Psoas muscle (tissue), 7 donors: ENCODE measurements at regions not wholly inside any gene's neighbourhood (a gene's known extent, or its start where the extent isn't known, plus 50 kb on each side); places are given as distances from the start of the nearest gene placed in this dataset.

ENCODE experiments used
- ATAC-seq, 4 donors: fragments of 200-7000 bp; cut with Tn5 transposase; one replicate each; pipeline ENCODE4 v1.9.1; 2020; ENCODE audit warnings: moderate library complexity in 3 of 4, mild to moderate bottlenecking in 2 of 4
- DNase-seq, 2 donors: peaks; one replicate each; pipeline ENCODE4 v3.0.0-alpha.2; 2020
- H3K27ac ChIP-seq: fragments of 200-600 bp; one replicate; pipeline ENCODE4 v1.8.0; 2022
- H3K27me3 ChIP-seq, 3 donors: fragments of 200-600 bp in 1 of 3; one replicate each; pipeline versions ENCODE4 v1.6.1 to v1.8.0; 2013 to 2022; ENCODE audit warnings: low read length in 2 of 3, mild to moderate bottlenecking in 2 of 3, moderate library complexity in 1 of 3; ENCODE audit not compliant: insufficient read depth in 3 of 3
- H3K36me3 ChIP-seq, 2 donors: fragments of 200-600 bp in 1 of 2; one replicate each; pipeline versions ENCODE4 v1.6.1 to v1.8.0; 2013 to 2022; ENCODE audit warnings: low read depth in 1 of 2, mild to moderate bottlenecking in 1 of 2, moderate library complexity in 1 of 2; ENCODE audit not compliant: insufficient read depth in 1 of 2
- H3K4me1 ChIP-seq: fragments of 200-600 bp; one replicate; pipeline ENCODE4 v1.8.0; 2022
- H3K4me3 ChIP-seq: fragments of 200-600 bp; one replicate; pipeline ENCODE4 v1.8.0; 2022; ENCODE audit warnings: mild to moderate bottlenecking
- H3K9me3 ChIP-seq: fragments of 200-600 bp; one replicate; pipeline ENCODE4 v1.8.0; 2022
- CTCF ChIP-seq: fragments of 200-600 bp; IDR thresholded peaks from one replicate; pipeline ENCODE4 v1.8.0; 2022; ENCODE audit warnings: antibody characterized with exemption
- WGBS, 3 donors: extraction: QIAGEN DNeasy Blood & Tissue Kit; methylation state at CpG; one replicate each; pipeline versions ENCODE4 v1.1.6 to v1.1.7; 2013; 5-methylcytosine and 5-hydroxymethylcytosine counted together
- intact Hi-C, 2 donors: fragments of 100-400 bp; cut with DNase I; formaldehyde crosslinking; loops; one replicate each; pipeline versions ENCODE4 v1.11.0 to v1.14.2; 2022
- donor health status: healthy with polysubstance abuse.
- donor health status: DM: no; HTN: no; CAD: no; lungs with moderate emphysema.
- donor health status: Bipolar disorder and iron deficiency.
- donor health status: healthy.
- donor health status: DM: yes; HTN: yes; CAD: no.
- donor health status: DM: no; HTN: no; CAD: no.
- donor health status: DM: yes; HTN: yes; CAD: no.

GRCh38 chr10:10605551-10606081, 412.1 kb upstream of the CELF2 start:
- 38 to 58% (median 44%) methylated on average over 9 of the region's 9 CpGs for WGBS, 3 donors
- intact Hi-C loops: no loop called here
- Histone ChIP-seq H3K4me3 (no peak overlapping the region), H3K27me3 (no peaks in the 10 kb centered on the region), H3K27ac (no peak overlapping the region), H3K36me3 (no peaks in the 10 kb centered on the region), H3K9me3 (no peaks in the 10 kb centered on the region), H3K4me1 (no peaks in the 10 kb centered on the region)
- DNase-seq (peak in 1 of 2 donors; percentile 16), ATAC-seq (peak; percentile 46 to 91 (median 75))
- no peak for TF ChIP-seq CTCF

- Histone ChIP-seq H3K27me3 (no peaks in the 10 kb centered on the region), H3K4me3 (no peak overlapping the region), H3K27ac (no peak overlapping the region), H3K36me3 (no peaks in the 10 kb centered on the region), H3K9me3 (no peaks in the 10 kb centered on the region), H3K4me1 (no peaks in the 10 kb centered on the region)
- intact Hi-C loops: no loop called here
- DNase-seq (no peak), ATAC-seq (no peak)
- no peak for TF ChIP-seq CTCF
- WGBS, 3 donors: 86 to 92% (median 88%) methylated on average over 8 of the region's 8 CpGs
Observed at GRCh38 chr10:10609379-10609955, 408.2 kb upstream of the CELF2 start.

GRCh38 chr10:10610171-10610570, 407.5 kb upstream of the CELF2 start:
- no peak overlapping the region for H3K4me3 ChIP-seq
- no peak overlapping the region for H3K27ac ChIP-seq
- no peaks in the 10 kb centered on the region for H3K4me1 ChIP-seq
- no peaks in the 10 kb centered on the region for H3K36me3 ChIP-seq
- no peak for ATAC-seq
- H3K27me3 ChIP-seq: no peaks in the 10 kb centered on the region
- TF ChIP-seq CTCF: no peak
- 56 to 74% (median 66%) methylated on average over 1 of the region's 1 CpG for WGBS, 3 donors
- DNase-seq: no peak
- intact Hi-C loops: no loop called here
- H3K9me3 ChIP-seq: no peaks in the 10 kb centered on the region

- WGBS, 3 donors: 78 to 87% (median 86%) methylated on average over 3 of the region's 3 CpGs
- no peak for TF ChIP-seq CTCF
Observed at GRCh38 chr10:10612151-10612550, 405.5 kb upstream of the CELF2 start.

GRCh38 chr10:10613656-10614244, 403.9 kb upstream of the CELF2 start:
- H3K27me3 ChIP-seq: no peaks in the 10 kb centered on the region
- no peak overlapping the region for H3K4me3 ChIP-seq
- no peak for ATAC-seq
- no peaks in the 10 kb centered on the region for H3K36me3 ChIP-seq
- intact Hi-C loops: no loop called here
- H3K9me3 ChIP-seq: no peaks in the 10 kb centered on the region
- TF ChIP-seq CTCF: no peak
- no peak for DNase-seq
- H3K27ac ChIP-seq: no peak overlapping the region
- no peaks in the 10 kb centered on the region for H3K4me1 ChIP-seq
- 61 to 81% (median 68%) methylated on average over 3 of the region's 3 CpGs for WGBS, 3 donors

More at GRCh38 chr10:10612151-10612550, 405.5 kb upstream of the CELF2 start:
- Histone ChIP-seq H3K4me1 (no peaks in the 10 kb centered on the region), H3K36me3 (no peaks in the 10 kb centered on the region), H3K9me3 (no peaks in the 10 kb centered on the region), H3K27me3 (no peaks in the 10 kb centered on the region), H3K27ac (no peak overlapping the region), H3K4me3 (no peak overlapping the region)
- ATAC-seq (no peak), DNase-seq (no peak)
- intact Hi-C loops: no loop called here
